ENCODE measurements at regions not wholly inside any gene's neighbourhood (a gene's known extent, or its start where the extent isn't known, plus 50 kb on each side); places are given as distances from the start of the nearest gene placed in this dataset.

- no peak for TF ChIP-seq FOXK2 (IDR thresholded peaks at IDR 0.05)
- TF ChIP-seq BATF2 (CRISPR knock-in tag; IDR thresholded peaks at IDR 0.05): no peak
- TF ChIP-seq ZBTB26 (CRISPR knock-in tag; IDR thresholded peaks at IDR 0.05; ENCODE audit: borderline replicate concordance): no peak
- TF ChIP-seq TAF15 (IDR thresholded peaks at IDR 0.05; ENCODE audit: low read depth, low read length, poor library complexity, severe bottlenecking): no peak
- TF ChIP-seq ARNT (IDR thresholded peaks at IDR 0.05): no peak
- TF ChIP-seq RERE (CRISPR knock-in tag; IDR thresholded peaks at IDR 0.05; ENCODE audit: low read depth): no peak
- no peak for TF ChIP-seq KLF16 (CRISPR knock-in tag; IDR thresholded peaks at IDR 0.05)
- no peak for TF ChIP-seq ETS1 (CRISPR knock-in tag; IDR thresholded peaks at IDR 0.05)
- no peak for TF ChIP-seq RFX5 (IDR thresholded peaks at IDR 0.05; ENCODE audit: low read depth, low read length)
- no peak for TF ChIP-seq ZNF33A (CRISPR knock-in tag; IDR thresholded peaks at IDR 0.05; ENCODE audit: borderline replicate concordance)
- no peak for TF ChIP-seq NCOA1 (CRISPR knock-in tag; IDR thresholded peaks at IDR 0.05)
- no peak for TF ChIP-seq IRF2 (CRISPR knock-in tag; IDR thresholded peaks at IDR 0.05)
Measured at GRCh38 chr2:76039505-76039904, 328.8 kb upstream of the GCFC2 start.
